Glomerular endothelial cell (primary cell): ENCODE measurements at regions not wholly inside any gene's neighbourhood (a gene's known extent, or its start where the extent isn't known, plus 50 kb on each side); places are given as distances from the start of the nearest gene placed in this dataset.

Experiments used
- DNase-seq: peaks from one replicate; pipeline ENCODE4 v3.0.0-alpha.2; 2011; ENCODE audit warnings: low read depth, low spot score; ENCODE audit errors: extremely low read depth

- DNase-seq, result no peak
Observed at GRCh38 chr1:57839067-57839466, 415.2 kb upstream of the DAB1 start.

- DNase-seq, result no peak
Observed at GRCh38 chr1:57835620-57836019, 411.8 kb upstream of the DAB1 start.

- DNase-seq, result no peak
Observed at GRCh38 chr1:57833296-57833695, 409.4 kb upstream of the DAB1 start.

GRCh38 chr1:57832612-57833011, 408.8 kb upstream of the DAB1 start:
- DNase-seq, result no peak

- no peak for DNase-seq
Observed at GRCh38 chr1:57831624-57832023, 407.8 kb upstream of the DAB1 start.

- no peak for DNase-seq
Observed at GRCh38 chr1:57826535-57826934, 402.7 kb upstream of the DAB1 start.

GRCh38 chr1:57824535-57824934, 400.7 kb upstream of the DAB1 start:
- DNase-seq, result no peak

GRCh38 chr1:57820356-57821095, 396.7 kb upstream of the DAB1 start:
- no peak for DNase-seq

GRCh38 chr1:57819893-57820292, 396.0 kb upstream of the DAB1 start:
- no peak for DNase-seq

GRCh38 chr1:57803586-57803985, 379.7 kb upstream of the DAB1 start:
- no peak for DNase-seq

- DNase-seq, result no peak
Observed at GRCh38 chr1:57800376-57800775, 376.5 kb upstream of the DAB1 start.

- DNase-seq, result no peak
Observed at GRCh38 chr1:57799490-57800115, 375.7 kb upstream of the DAB1 start.

- DNase-seq, result no peak
Observed at GRCh38 chr1:57798543-57798942, 374.7 kb upstream of the DAB1 start.

GRCh38 chr1:57797084-57797483, 373.2 kb upstream of the DAB1 start:
- DNase-seq, result no peak

GRCh38 chr1:57796616-57797015, 372.8 kb upstream of the DAB1 start:
- no peak for DNase-seq

- DNase-seq, result no peak
Observed at GRCh38 chr1:57795886-57796285, 372.0 kb upstream of the DAB1 start.

GRCh38 chr1:57794078-57794477, 370.2 kb upstream of the DAB1 start:
- DNase-seq, result no peak

GRCh38 chr1:57791497-57791896, 367.6 kb upstream of the DAB1 start:
- DNase-seq, result no peak

GRCh38 chr1:57789936-57790335, 366.1 kb upstream of the DAB1 start:
- no peak for DNase-seq

GRCh38 chr1:57788313-57788712, 364.5 kb upstream of the DAB1 start:
- no peak for DNase-seq

- no peak for DNase-seq
Observed at GRCh38 chr1:57784356-57784755, 360.5 kb upstream of the DAB1 start.

- no peak for DNase-seq
Observed at GRCh38 chr1:57782357-57782756, 358.5 kb upstream of the DAB1 start.
